HCT116 (cell line): ENCODE measurements at regions not wholly inside any gene's neighbourhood (a gene's known extent, or its start where the extent isn't known, plus 50 kb on each side); places are given as distances from the start of the nearest gene placed in this dataset.

Experiments used
- EZH2 ChIP-seq: fragments of 200-600 bp; sonication (generic); IDR thresholded peaks from 2 replicates; pipeline ENCODE4 v1.6.1; 2017; ENCODE audit warnings: antibody characterized with exemption, mixed run types
- TF ChIP-seq, protein P1 (sequence below), 3 experiments: fragments of 200-600 bp in 1 of 3; sonication (generic) in 1 of 3; IDR thresholded peaks in 2 of 3; conservative IDR thresholded peaks in 1 of 3; 2 replicates each; pipeline ENCODE4 v1.5.1; 2012 to 2017; ENCODE audit warnings: low read depth in 2 of 3, low read length in 2 of 3, antibody characterized with exemption in 1 of 3, borderline replicate concordance in 1 of 3, control low read depth in 1 of 3, mild to moderate bottlenecking in 1 of 3, mixed read lengths in 1 of 3, mixed run types in 1 of 3, moderate library complexity in 1 of 3; ENCODE audit not compliant: insufficient read depth in 1 of 3

DNA sequence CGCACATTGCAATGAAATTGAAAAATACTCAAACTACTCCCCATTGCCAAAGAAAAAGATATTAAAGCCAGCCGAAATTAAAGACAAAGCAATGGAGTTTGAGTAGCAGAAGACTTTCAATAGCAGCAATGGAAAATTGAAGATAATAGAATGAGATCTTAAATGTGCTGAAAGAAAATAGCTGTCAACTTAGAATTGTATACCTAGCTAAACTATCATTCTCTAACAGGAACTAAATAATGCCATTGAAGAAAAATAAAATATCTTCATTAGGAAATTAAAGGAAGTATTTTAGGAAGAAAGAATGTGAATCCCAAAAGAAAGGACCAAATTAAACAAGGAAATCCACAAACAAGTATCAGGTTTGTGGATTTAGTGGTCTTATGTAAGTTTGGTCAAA is 165.6 kb downstream of the USP31 start:
- TF ChIP-seq EZH2 = no peak
- TF ChIP-seq, protein P1, sequence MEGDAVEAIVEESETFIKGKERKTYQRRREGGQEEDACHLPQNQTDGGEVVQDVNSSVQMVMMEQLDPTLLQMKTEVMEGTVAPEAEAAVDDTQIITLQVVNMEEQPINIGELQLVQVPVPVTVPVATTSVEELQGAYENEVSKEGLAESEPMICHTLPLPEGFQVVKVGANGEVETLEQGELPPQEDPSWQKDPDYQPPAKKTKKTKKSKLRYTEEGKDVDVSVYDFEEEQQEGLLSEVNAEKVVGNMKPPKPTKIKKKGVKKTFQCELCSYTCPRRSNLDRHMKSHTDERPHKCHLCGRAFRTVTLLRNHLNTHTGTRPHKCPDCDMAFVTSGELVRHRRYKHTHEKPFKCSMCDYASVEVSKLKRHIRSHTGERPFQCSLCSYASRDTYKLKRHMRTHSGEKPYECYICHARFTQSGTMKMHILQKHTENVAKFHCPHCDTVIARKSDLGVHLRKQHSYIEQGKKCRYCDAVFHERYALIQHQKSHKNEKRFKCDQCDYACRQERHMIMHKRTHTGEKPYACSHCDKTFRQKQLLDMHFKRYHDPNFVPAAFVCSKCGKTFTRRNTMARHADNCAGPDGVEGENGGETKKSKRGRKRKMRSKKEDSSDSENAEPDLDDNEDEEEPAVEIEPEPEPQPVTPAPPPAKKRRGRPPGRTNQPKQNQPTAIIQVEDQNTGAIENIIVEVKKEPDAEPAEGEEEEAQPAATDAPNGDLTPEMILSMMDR (IDR thresholded peaks at IDR 0.05 in 2 of 3, conservative IDR thresholded peaks at IDR 0.05 in 1 of 3; ENCODE audit: borderline replicate concordance in 1 of 3, insufficient read depth in 1 of 3, low read depth in 2 of 3, low read length in 2 of 3) = no peak
